ENCODE measurements at regions not wholly inside any gene's neighbourhood (a gene's known extent, or its start where the extent isn't known, plus 50 kb on each side); places are given as distances from the start of the nearest gene placed in this dataset.

DNA sequence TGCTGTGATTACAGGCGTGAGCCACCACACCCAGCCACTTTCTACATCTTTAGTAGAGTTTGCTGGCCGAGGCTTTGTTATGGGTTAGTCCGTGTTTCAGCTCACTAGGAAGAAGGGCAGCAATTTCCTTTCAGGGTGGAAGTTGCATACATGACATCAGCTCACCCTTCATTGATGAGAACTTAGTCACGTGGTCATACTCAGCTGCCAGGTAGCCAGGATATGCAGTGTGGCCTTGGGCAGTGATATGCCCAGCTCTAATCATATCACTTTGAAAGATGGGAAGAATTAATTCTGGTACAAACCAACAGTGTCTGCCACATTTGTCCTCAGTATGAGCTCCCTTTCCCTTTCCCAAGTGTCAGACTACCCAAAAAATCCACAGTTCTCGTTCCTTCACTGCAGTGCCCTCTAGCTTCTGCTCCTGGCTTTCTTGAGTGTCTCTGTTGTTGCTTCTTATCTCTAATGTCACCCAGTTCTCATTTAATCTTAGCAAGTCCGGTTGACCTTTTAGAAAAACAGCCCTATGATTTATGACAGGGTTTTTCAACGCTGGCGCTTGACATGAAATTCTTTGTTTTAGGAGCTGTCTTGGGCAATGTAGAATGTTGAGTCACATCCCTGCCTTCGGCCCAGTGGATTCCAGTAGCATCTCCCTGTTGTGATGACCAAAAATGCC lies 108.7 kb upstream of the ITGB1 start:
- TF ChIP-seq, protein P1, sequence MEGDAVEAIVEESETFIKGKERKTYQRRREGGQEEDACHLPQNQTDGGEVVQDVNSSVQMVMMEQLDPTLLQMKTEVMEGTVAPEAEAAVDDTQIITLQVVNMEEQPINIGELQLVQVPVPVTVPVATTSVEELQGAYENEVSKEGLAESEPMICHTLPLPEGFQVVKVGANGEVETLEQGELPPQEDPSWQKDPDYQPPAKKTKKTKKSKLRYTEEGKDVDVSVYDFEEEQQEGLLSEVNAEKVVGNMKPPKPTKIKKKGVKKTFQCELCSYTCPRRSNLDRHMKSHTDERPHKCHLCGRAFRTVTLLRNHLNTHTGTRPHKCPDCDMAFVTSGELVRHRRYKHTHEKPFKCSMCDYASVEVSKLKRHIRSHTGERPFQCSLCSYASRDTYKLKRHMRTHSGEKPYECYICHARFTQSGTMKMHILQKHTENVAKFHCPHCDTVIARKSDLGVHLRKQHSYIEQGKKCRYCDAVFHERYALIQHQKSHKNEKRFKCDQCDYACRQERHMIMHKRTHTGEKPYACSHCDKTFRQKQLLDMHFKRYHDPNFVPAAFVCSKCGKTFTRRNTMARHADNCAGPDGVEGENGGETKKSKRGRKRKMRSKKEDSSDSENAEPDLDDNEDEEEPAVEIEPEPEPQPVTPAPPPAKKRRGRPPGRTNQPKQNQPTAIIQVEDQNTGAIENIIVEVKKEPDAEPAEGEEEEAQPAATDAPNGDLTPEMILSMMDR (IDR thresholded peaks at IDR 0.05; ENCODE audit: low read length, missing control alignments), result peak; percentile 31
- DNase-seq (ENCODE audit: low read depth), result peak; percentile 81
- H3K4me3 ChIP-seq (replicated peaks; ENCODE audit: low read depth, low read length), result no peak overlapping the region

DNA sequence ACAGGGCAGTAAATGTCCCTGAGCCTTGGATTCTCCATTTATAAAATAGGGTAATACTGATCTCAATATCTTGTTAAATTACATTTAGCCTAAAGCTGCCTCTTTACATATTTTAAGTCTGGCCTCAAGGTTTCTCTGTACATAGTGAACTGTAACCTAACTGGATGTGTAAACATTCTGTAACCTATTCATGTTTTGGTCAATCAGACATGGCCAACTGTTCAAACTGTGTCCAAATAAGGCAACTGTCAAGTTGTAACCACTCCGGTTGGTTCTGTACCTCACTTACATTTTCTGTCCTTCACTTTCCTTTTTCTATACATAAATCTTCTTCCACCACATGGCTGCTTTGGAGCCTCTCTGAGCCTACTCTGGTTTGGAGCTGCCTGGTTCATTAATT lies 107.1 kb upstream of the ITGB1 start:
- TF ChIP-seq, protein P1 (IDR thresholded peaks at IDR 0.05; ENCODE audit: low read length, missing control alignments), result no peak
- H3K4me3 ChIP-seq (replicated peaks; ENCODE audit: low read depth, low read length), result no peak overlapping the region
- DNase-seq (ENCODE audit: low read depth), result peak; percentile 18

DNA sequence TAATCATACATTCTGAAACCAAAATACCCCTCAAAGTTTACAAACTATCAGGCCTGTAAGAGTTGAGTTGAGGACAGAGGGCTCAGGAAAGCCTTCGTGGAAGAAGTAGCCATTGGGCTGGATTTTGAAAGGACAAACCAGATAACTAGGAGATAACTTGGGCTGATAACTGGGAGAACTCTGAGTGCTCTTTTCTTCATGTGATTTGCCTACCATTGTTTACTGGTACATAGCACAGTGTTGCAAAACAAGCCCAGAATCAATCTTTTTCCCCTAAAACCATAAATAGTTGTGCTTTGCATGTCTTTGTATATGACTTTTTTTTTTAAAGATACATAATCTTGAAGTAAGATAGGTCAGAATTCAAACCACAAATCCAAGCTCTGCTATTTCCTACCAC lies 106.7 kb upstream of the ITGB1 start:
- H3K4me3 ChIP-seq (replicated peaks; ENCODE audit: low read depth, low read length), result no peak overlapping the region
- peak; percentile 55 for DNase-seq (ENCODE audit: low read depth)
- TF ChIP-seq, protein P1 (IDR thresholded peaks at IDR 0.05; ENCODE audit: low read length, missing control alignments), result no peak

DNA sequence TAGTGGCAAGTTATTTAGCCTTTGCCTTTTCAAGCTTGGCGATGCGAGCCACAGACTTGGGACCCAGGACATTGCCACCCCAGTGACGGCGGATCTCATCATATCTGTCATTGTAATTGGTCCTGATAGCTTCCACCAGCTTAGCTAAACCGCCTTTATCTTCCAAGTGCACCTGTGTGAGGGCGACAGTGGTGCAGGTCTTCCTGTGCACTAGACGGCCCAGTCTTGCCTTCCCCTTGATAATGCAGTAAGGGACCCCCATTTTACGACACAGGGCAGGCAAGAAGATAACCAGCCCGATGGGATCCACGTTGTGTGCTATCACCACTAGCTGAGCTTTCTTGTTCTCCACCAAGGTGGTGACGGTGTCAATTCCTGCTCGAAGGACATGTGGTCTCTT lies 99.6 kb upstream of the ITGB1 start:
- no peak overlapping the region for H3K4me3 ChIP-seq (replicated peaks; ENCODE audit: low read depth, low read length)

DNA sequence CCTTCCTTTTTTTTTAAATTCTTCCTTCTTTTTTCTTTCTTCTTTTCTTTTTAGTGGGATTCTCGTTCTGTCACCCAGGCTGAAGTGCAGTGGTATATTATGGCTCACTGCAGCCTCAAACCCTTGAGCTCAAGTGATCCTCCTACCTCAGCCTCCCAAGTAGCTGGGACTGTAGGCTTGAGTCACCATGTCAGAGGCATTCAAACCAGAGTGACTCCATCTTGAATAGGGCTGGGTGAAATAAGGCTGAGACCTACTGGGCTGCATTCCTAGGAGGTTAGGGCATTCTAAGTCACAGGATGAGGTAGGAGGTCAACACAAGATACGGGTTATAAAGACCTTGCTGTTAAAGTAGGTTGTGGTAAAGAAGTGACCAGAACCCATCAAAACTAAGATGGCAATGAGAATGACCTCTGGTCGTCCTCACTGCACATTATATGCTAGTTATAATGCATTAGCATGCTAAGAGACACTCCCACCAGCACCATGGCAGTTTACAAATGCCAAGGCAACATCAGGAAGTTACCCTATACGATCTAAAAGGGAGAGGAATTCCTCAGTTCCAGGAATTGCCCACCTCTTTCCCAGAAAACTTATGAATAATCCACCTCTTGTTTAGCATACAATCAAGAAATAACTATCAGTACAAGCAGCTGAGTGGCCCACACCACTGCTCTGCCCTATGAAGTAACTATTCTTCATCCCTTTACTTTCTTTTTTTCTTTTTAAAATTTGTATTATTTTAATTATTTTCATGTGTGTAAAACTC lies 99.0 kb upstream of the ITGB1 start:
- H3K4me3 ChIP-seq (replicated peaks; ENCODE audit: low read depth, low read length), result no peak overlapping the region
- no peak for DNase-seq (ENCODE audit: low read depth)
- TF ChIP-seq, protein P1 (IDR thresholded peaks at IDR 0.05; ENCODE audit: low read length, missing control alignments), result no peak

More for the DNA sequence above, 99.6 kb upstream of the ITGB1 start:
- TF ChIP-seq, protein P1 (IDR thresholded peaks at IDR 0.05; ENCODE audit: low read length, missing control alignments), result no peak
- DNase-seq (ENCODE audit: low read depth), result no peak

DNA sequence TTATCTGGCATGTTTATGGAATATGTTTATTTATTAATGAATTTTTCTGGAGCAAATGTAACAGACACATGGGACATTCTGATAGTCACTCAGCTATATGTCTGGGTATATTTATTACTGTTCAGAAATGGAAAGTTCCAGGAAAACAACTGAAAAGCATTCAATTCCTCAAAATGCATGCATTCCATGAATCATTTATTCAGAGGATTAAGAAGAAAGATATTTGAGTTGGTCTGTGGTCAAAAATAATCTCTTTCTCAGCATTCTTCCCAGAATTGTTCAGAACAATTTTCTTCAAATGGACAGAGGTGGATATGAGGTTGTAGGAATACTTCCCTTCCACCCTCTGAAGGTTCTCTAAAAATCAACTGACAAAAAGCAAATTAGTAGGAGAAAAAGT lies 97.6 kb upstream of the ITGB1 start:
- TF ChIP-seq, protein P1 (IDR thresholded peaks at IDR 0.05; ENCODE audit: low read length, missing control alignments), result no peak
- H3K4me3 ChIP-seq (replicated peaks; ENCODE audit: low read depth, low read length), result no peak overlapping the region

More for the DNA sequence above, 97.6 kb upstream of the ITGB1 start:
- peak; percentile 40 for DNase-seq (ENCODE audit: low read depth)

All from fibroblast of pulmonary artery (primary cell).